Osteocyte (in vitro differentiated cells): ENCODE measurements at regions not wholly inside any gene's neighbourhood (a gene's known extent, or its start where the extent isn't known, plus 50 kb on each side); places are given as distances from the start of the nearest gene placed in this dataset.

ENCODE experiments used
- DNase-seq: peaks from one replicate; pipeline ENCODE4 v3.0.0; 2021; ENCODE audit warnings: mixed read lengths; ENCODE audit not compliant: unreplicated experiment; ENCODE audit errors: extremely low spot score
- H3K27ac Mint-ChIP-seq: one replicate; pipeline ENCODE4 v1.8.0; 2021; ENCODE audit warnings: mild to moderate bottlenecking, mixed read lengths; ENCODE audit not compliant: unreplicated experiment
- H3K27me3 Mint-ChIP-seq: one replicate; pipeline ENCODE4 v1.8.0; 2021; ENCODE audit warnings: mixed read lengths; ENCODE audit not compliant: unreplicated experiment
- H3K36me3 Mint-ChIP-seq: one replicate; pipeline ENCODE4 v1.8.0; 2021; ENCODE audit warnings: mixed read lengths; ENCODE audit not compliant: unreplicated experiment
- H3K4me1 Mint-ChIP-seq: one replicate; pipeline ENCODE4 v1.8.0; 2021; ENCODE audit warnings: mixed read lengths; ENCODE audit not compliant: unreplicated experiment
- H3K4me3 Mint-ChIP-seq: one replicate; pipeline ENCODE4 v1.8.0; 2021; ENCODE audit warnings: mild to moderate bottlenecking, moderate library complexity, mixed read lengths; ENCODE audit not compliant: unreplicated experiment
- H3K9me3 Mint-ChIP-seq: one replicate; pipeline ENCODE4 v1.8.0; 2021; ENCODE audit warnings: mixed read lengths; ENCODE audit not compliant: unreplicated experiment
- CTCF ChIP-seq: fragments of 200-600 bp; sonication (generic); IDR thresholded peaks from 2 replicates; pipeline ENCODE4 v1.5.0; 2021; ENCODE audit warnings: antibody characterized with exemption, mild to moderate bottlenecking, moderate library complexity

- Mint-ChIP-seq H3K27me3 (peaks cover 36% of the 10 kb centered on the region), H3K4me1 (no peaks in the 10 kb centered on the region), H3K36me3 (no peaks in the 10 kb centered on the region), H3K27ac (no peak overlapping the region), H3K4me3 (no peak overlapping the region), H3K9me3 (no peaks in the 10 kb centered on the region)
- TF ChIP-seq CTCF, result no peak
- DNase-seq, result no peak
Observed at GRCh38 chr7:111666260-111666659, 104.0 kb upstream of the IMMP2L start.

- H3K36me3 Mint-ChIP-seq, result no peaks in the 10 kb centered on the region
- peaks cover 20% of the 10 kb centered on the region for H3K27me3 Mint-ChIP-seq
- no peaks in the 10 kb centered on the region for H3K9me3 Mint-ChIP-seq
- DNase-seq, result no peak
- H3K27ac Mint-ChIP-seq, result no peak overlapping the region
- no peak for TF ChIP-seq CTCF
- H3K4me3 Mint-ChIP-seq, result no peak overlapping the region
- no peaks in the 10 kb centered on the region for H3K4me1 Mint-ChIP-seq
Observed at GRCh38 chr7:111663771-111664170, 101.5 kb upstream of the IMMP2L start.

- no peaks in the 10 kb centered on the region for H3K36me3 Mint-ChIP-seq
- H3K27me3 Mint-ChIP-seq, result peaks cover 24% of the 10 kb centered on the region
- DNase-seq, result no peak
- TF ChIP-seq CTCF, result no peak
- H3K9me3 Mint-ChIP-seq, result no peaks in the 10 kb centered on the region
- no peak overlapping the region for H3K27ac Mint-ChIP-seq
- no peaks in the 10 kb centered on the region for H3K4me1 Mint-ChIP-seq
- no peak overlapping the region for H3K4me3 Mint-ChIP-seq
Observed at GRCh38 chr7:111662386-111662785, 100.1 kb upstream of the IMMP2L start.

GRCh38 chr7:111660478-111660877 is 98.2 kb upstream of the IMMP2L start:
- H3K27me3 Mint-ChIP-seq, result peaks cover 15% of the 10 kb centered on the region
- no peaks in the 10 kb centered on the region for H3K9me3 Mint-ChIP-seq
- H3K36me3 Mint-ChIP-seq, result no peaks in the 10 kb centered on the region
- no peak for TF ChIP-seq CTCF
- H3K27ac Mint-ChIP-seq, result no peak overlapping the region
- H3K4me3 Mint-ChIP-seq, result no peak overlapping the region
- DNase-seq, result no peak
- H3K4me1 Mint-ChIP-seq, result no peaks in the 10 kb centered on the region

- Mint-ChIP-seq H3K27ac (no peak overlapping the region), H3K4me3 (no peak overlapping the region), H3K36me3 (no peaks in the 10 kb centered on the region), H3K27me3 (peaks cover 15% of the 10 kb centered on the region), H3K4me1 (no peaks in the 10 kb centered on the region), H3K9me3 (no peaks in the 10 kb centered on the region)
- DNase-seq, result no peak
- no peak for TF ChIP-seq CTCF
Observed at GRCh38 chr7:111658546-111658945, 96.3 kb upstream of the IMMP2L start.
